ENCODE measurements at regions not wholly inside any gene's neighbourhood (a gene's known extent, or its start where the extent isn't known, plus 50 kb on each side); places are given as distances from the start of the nearest gene placed in this dataset.

DNA sequence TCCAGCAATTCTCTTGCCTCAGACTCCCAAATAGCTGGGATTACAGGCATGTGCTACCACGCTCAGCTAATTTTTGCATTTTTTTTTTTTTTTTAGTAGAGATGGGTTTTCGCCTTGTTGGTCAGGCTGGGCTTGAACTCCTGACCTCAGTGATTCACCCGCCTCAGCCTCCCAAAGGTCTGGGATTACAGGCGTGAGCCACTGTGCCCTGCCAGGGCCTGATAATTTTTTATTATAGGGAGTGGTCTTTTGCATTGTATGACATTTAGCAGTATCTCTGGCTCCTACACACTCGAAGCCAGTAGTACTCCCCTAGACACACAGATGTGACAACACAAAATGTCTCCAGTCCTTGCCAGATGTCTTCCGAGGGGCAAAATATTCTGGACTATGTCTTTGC, 124.0 kb downstream of the DKK1 start:
- TF ChIP-seq, protein P1, sequence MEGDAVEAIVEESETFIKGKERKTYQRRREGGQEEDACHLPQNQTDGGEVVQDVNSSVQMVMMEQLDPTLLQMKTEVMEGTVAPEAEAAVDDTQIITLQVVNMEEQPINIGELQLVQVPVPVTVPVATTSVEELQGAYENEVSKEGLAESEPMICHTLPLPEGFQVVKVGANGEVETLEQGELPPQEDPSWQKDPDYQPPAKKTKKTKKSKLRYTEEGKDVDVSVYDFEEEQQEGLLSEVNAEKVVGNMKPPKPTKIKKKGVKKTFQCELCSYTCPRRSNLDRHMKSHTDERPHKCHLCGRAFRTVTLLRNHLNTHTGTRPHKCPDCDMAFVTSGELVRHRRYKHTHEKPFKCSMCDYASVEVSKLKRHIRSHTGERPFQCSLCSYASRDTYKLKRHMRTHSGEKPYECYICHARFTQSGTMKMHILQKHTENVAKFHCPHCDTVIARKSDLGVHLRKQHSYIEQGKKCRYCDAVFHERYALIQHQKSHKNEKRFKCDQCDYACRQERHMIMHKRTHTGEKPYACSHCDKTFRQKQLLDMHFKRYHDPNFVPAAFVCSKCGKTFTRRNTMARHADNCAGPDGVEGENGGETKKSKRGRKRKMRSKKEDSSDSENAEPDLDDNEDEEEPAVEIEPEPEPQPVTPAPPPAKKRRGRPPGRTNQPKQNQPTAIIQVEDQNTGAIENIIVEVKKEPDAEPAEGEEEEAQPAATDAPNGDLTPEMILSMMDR (conservative IDR thresholded peaks at IDR 0.05; ENCODE audit: low read depth, low read length): no peak
- no peak for TF ChIP-seq EZH2 (IDR thresholded peaks at IDR 0.05; ENCODE audit: low read length, unreplicated experiment)
